Stimulated activated CD4-positive, alpha-beta T cell treated with anti-CD3 and anti-CD28 coated beads, Interleukin-15, amount 100 ng/mL, for 48 hours (primary cell): ENCODE measurements at regions not wholly inside any gene's neighbourhood (a gene's known extent, or its start where the extent isn't known, plus 50 kb on each side); places are given as distances from the start of the nearest gene placed in this dataset.
"Not testable (repeated sequence)": the region's sequence is repeated elsewhere in the genome, so short reads cannot be mapped to it uniquely, and the experiment has no call there.

ENCODE experiments used
- DNase-seq, 2 donors: peaks; one replicate each; pipeline ENCODE4 v3.0.0-alpha.2; 2020; ENCODE audit warnings: low read depth in 2 of 2

GRCh38 chr5:35561396-35561795, 56.3 kb upstream of the SPEF2 start:
- no peak for DNase-seq

DNA sequence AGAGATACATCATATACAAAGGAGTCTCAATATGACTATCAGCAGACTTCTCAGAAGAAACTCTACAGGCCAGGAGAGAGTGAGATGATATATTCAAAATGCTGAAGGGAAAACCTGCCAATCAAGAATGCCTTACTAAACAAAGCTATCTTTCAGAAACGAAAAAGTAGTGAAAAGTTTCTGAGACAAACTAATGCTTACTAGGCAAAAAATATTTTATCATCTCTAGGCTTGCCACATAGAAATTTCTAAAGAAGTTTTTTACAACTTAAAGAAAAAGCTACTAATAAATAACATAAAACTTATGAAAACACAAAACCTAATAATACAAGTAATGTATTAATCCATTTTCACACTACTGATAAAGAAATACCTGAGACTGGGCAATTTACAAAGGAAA, 59.9 kb upstream of the SPEF2 start:
- no peak for DNase-seq

DNA sequence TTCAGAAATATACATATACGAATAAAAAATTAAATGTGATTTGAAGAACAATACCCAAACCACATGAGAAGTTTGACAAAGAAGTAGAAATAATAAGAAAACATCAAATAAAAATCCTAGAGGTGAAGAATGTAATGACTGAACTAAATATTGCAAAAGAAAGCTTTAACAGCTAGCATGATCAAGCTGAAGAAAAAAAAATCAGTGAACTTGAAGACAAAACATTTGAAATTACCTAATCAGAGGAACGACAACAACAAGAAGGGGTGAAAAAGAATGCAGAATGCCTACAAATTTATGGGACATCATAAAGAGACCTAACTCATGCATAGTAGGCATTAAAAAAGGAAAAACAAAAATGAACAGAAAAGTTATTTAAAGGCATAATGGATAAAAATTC, 60.5 kb upstream of the SPEF2 start:
- DNase-seq = no peak

DNA sequence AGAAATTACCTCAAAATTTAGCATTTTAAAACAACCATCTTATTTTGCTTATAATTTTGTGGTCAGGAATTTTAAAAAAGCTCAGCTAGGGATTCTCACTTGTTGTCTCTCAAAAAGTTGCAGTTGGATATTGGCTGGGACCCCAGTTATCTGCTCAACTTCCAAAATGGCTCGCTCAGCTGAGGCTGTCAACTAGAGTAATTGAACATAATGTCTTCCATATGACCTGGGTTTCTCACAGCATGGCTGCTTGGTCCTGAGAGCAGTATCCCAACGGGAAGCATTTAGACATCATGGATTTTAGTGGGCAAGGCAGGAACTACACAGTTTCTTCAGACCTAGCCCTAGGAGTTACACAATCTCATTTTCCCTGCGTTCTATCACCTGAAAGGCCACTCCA, 63.6 kb upstream of the SPEF2 start:
- no peak for DNase-seq

GRCh38 chr5:35545190-35545589, 72.5 kb upstream of the SPEF2 start:
- DNase-seq = no peak

DNA sequence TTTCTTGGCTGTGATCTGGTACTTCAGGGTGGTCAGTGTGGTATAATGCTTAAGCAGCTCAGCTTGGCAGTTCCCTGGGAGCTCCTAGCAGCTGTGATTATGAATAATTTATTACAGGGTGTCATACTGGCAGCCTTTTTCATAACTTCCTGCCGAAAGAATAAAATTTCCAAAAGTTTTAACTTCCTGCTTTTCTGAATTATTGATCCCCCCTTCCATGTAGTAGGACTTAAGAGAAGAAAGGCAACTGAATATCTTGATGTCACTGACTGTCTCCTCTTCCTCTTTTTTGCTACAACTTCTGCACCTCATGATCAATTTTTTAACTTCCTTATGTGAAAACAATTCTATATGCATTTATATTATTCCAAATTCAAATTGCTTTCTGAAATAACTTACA, 74.3 kb upstream of the SPEF2 start:
- no peak for DNase-seq

DNA sequence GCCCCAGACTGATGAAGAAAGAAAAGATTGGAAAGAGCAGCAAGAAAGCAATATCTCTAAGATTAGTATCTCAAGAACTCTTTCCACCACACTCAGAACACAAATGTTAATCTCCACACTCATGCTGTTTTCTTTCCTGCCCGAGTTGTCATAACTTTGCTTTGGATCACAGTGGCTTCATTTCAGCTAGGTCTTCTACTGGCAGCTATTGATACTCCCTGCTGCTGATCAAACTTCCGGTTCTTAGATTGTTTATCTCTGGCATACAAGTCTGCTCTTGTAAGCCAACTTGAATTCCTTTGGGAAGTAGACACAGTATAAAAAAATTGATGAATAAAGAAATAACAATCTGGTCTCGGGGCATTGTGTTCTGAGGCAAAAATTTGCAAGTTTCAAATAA, 77.7 kb upstream of the SPEF2 start:
- DNase-seq = no peak

- DNase-seq = no peak
These were observed 79.3 kb upstream of the SPEF2 start for GRCh38 chr5:35538198-35538931.

- DNase-seq = no peak
These were observed 84.5 kb upstream of the SPEF2 start for GRCh38 chr5:35533156-35533555.

GRCh38 chr5:35531553-35531952, 86.1 kb upstream of the SPEF2 start:
- DNase-seq = not testable (repeated sequence)

- DNase-seq = no peak
These were observed 99.6 kb upstream of the SPEF2 start for GRCh38 chr5:35518104-35518503.

GRCh38 chr5:35516271-35516670, 101.4 kb upstream of the SPEF2 start:
- no peak for DNase-seq

- no peak for DNase-seq
These were observed 104.1 kb upstream of the SPEF2 start for GRCh38 chr5:35513612-35514011.

DNA sequence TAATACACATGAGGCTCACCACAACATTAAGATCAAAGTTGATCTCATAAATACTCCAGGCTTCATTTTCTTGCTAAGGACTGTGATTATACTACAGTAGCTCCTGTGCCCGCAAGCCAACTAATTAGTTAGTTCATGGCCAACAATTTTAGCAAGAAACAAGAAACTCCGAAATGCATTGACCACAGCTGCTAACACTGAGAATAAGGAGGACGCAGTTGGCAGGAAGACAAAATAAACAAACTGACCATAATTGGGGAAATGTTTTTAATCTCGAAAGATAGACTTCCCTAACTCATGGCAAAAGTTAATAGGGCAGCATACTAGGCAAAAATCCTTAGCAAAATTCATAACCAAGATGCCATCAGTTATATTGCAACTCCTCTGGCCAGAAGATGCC, 115.5 kb upstream of the SPEF2 start:
- no peak for DNase-seq

DNA sequence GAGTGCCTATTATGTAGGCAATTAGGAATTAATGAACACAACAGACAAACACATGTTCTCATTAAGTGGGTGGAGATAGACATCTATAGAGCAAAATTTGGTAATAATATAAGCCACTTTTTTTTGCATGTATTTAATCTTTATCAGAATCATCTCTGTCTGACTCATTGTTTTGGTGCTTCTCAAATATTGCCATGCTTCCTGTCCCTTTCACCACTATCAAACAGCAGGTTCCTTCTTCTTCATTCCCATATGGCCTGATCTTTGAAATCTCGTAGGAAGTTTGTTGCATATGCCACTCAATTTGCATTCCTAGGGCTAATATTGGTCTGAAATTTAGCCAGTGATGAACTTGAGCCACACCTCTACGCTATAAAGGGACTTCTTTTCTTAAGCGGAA, 128.9 kb upstream of the SPEF2 start:
- no peak for DNase-seq

GRCh38 chr5:35488055-35488454, 129.6 kb upstream of the SPEF2 start:
- DNase-seq = no peak

GRCh38 chr5:35487233-35488025, 130.2 kb upstream of the SPEF2 start:
- no peak for DNase-seq

- no peak for DNase-seq
These were observed 132.2 kb upstream of the SPEF2 start for GRCh38 chr5:35485487-35485886.

GRCh38 chr5:35484241-35484640, 133.4 kb upstream of the SPEF2 start:
- no peak for DNase-seq

DNA sequence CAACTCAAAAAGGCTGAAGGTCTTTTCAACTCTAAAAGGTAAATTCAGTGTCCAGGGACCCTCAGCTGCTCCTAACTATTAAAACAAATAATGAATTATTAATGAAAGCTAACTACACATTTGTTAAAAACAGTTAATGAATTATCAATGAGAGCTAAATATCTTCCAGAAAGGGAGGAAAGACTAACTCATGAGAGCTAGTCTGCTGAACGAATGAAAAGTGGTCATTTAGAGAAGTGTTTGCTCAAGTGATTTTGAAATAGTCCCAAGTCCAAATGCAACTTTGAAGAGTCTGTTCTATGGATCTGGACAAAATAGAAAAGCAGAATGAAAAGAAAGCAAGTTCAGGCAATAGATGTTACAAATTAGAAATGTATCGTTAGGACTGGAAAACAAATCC, 133.9 kb upstream of the SPEF2 start:
- no peak for DNase-seq

GRCh38 chr5:35483191-35483590, 134.5 kb upstream of the SPEF2 start:
- no peak for DNase-seq

- no peak for DNase-seq
These were observed 135.4 kb upstream of the SPEF2 start for GRCh38 chr5:35482167-35482755.
